Lung (tissue), 11 donors: ENCODE measurements at regions not wholly inside any gene's neighbourhood (a gene's known extent, or its start where the extent isn't known, plus 50 kb on each side); places are given as distances from the start of the nearest gene placed in this dataset.
"Not testable (repeated sequence)": the region's sequence is repeated elsewhere in the genome, so short reads cannot be mapped to it uniquely, and the experiment has no call there.

Source experiments
- ATAC-seq: fragments of 200-7000 bp; cut with Tn5 transposase; one replicate; pipeline ENCODE4 v1.9.1; 2020; ENCODE audit warnings: moderate number of reproducible peaks; ENCODE audit not compliant: insufficient read depth, low FRiP score
- DNase-seq, 3 donors: peaks; one replicate each; pipeline ENCODE4 v3.0.0-alpha.2; 2013 to 2017
- H3K27ac ChIP-seq, 2 donors: one replicate each; pipeline ENCODE4 v1.5.1; 2013; ENCODE audit warnings: mild to moderate bottlenecking in 2 of 2, moderate library complexity in 2 of 2, control low read depth in 1 of 2, inconsistent platforms in 1 of 2, low read depth in 1 of 2, low read length in 1 of 2
- H3K27me3 ChIP-seq, 3 donors: one replicate each; pipeline ENCODE4 v1.5.1; 2013; ENCODE audit warnings: low read length in 2 of 3; ENCODE audit not compliant: control insufficient read depth in 3 of 3, insufficient read depth in 3 of 3
- H3K36me3 ChIP-seq, 4 donors: one replicate each; pipeline ENCODE4 v1.5.1; 2013; ENCODE audit warnings: low read length in 4 of 4, mild to moderate bottlenecking in 1 of 4, moderate library complexity in 1 of 4; ENCODE audit not compliant: control insufficient read depth in 4 of 4, insufficient read depth in 4 of 4
- H3K4me1 ChIP-seq, 5 donors: one replicate each; pipeline ENCODE4 v1.5.1; 2013; ENCODE audit warnings: low read length in 5 of 5, mild to moderate bottlenecking in 2 of 5, moderate library complexity in 1 of 5; ENCODE audit not compliant: control insufficient read depth in 5 of 5, insufficient read depth in 5 of 5
- H3K4me3 ChIP-seq: one replicate; pipeline ENCODE4 v1.5.1; 2013; ENCODE audit warnings: mild to moderate bottlenecking, control low read depth, moderate library complexity
- H3K9ac ChIP-seq, 2 donors: one replicate each; pipeline ENCODE4 v1.5.1; 2013; ENCODE audit warnings: low read length in 2 of 2, control low read depth in 1 of 2; ENCODE audit not compliant: insufficient read depth in 1 of 2
- H3K9me3 ChIP-seq, 4 donors: one replicate each; pipeline ENCODE4 v1.5.1; 2013; ENCODE audit warnings: low read length in 3 of 4, mild to moderate bottlenecking in 1 of 4, moderate library complexity in 1 of 4; ENCODE audit not compliant: control insufficient read depth in 4 of 4, insufficient read depth in 3 of 4
- WGBS, 2 donors: extraction: QIAGEN DNeasy Blood & Tissue Kit; methylation state at CpG; one replicate each; pipeline ENCODE4 v1.1.7; 2013; 5-methylcytosine and 5-hydroxymethylcytosine counted together
- TF ChIP-seq, protein P1 (sequence below): IDR thresholded peaks from 2 replicates; pipeline ENCODE4 v1.5.1; 2012; ENCODE audit warnings: mild to moderate bottlenecking; ENCODE audit errors: control extremely low read depth, extremely low read depth
- donor health status: control.
- donor health status: control.
- donor health status: Bipolar disorder and iron deficiency.
- donor health status: healthy.
- donor health status: DM: yes; HTN: yes; CAD: no.

DNA sequence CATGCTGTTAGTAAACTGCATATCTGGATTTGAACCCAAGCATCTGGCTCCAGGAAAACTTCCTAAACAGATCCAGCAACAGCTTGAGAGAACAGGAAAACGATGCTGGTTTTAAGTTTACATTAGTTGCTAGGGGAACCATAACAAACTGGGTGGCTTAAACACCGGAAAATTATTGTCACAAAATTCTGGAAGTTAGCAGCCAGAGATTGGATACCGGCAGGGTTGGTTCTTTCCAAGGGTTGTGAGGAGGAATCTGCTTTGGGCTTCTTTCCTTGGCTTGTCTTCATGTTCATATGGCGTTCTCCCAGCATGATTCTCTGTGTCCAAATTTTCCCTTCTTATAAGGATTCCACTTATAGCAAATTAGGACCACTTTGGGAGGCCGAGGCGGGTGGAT lies 276.9 kb upstream of the TOM1L1 start:
- TF ChIP-seq, protein P1, sequence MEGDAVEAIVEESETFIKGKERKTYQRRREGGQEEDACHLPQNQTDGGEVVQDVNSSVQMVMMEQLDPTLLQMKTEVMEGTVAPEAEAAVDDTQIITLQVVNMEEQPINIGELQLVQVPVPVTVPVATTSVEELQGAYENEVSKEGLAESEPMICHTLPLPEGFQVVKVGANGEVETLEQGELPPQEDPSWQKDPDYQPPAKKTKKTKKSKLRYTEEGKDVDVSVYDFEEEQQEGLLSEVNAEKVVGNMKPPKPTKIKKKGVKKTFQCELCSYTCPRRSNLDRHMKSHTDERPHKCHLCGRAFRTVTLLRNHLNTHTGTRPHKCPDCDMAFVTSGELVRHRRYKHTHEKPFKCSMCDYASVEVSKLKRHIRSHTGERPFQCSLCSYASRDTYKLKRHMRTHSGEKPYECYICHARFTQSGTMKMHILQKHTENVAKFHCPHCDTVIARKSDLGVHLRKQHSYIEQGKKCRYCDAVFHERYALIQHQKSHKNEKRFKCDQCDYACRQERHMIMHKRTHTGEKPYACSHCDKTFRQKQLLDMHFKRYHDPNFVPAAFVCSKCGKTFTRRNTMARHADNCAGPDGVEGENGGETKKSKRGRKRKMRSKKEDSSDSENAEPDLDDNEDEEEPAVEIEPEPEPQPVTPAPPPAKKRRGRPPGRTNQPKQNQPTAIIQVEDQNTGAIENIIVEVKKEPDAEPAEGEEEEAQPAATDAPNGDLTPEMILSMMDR, result no peak
- Histone ChIP-seq H3K9me3 (peaks cover 0 to under 1% (median 0%) of the 10 kb centered on the region in 4 donors), H3K27ac (no peak overlapping the region), H3K27me3 (no peaks in the 10 kb centered on the region), H3K9ac (no peak overlapping the region), H3K4me3 (no peak overlapping the region), H3K4me1 (no peaks in the 10 kb centered on the region), H3K36me3 (no peaks in the 10 kb centered on the region)
- DNase-seq, result peak in 1 of 3 donors; percentile 0
- 71 to 75% methylated on average over 6 of the region's 6 CpGs for WGBS, 2 donors
- ATAC-seq, result no peak

DNA sequence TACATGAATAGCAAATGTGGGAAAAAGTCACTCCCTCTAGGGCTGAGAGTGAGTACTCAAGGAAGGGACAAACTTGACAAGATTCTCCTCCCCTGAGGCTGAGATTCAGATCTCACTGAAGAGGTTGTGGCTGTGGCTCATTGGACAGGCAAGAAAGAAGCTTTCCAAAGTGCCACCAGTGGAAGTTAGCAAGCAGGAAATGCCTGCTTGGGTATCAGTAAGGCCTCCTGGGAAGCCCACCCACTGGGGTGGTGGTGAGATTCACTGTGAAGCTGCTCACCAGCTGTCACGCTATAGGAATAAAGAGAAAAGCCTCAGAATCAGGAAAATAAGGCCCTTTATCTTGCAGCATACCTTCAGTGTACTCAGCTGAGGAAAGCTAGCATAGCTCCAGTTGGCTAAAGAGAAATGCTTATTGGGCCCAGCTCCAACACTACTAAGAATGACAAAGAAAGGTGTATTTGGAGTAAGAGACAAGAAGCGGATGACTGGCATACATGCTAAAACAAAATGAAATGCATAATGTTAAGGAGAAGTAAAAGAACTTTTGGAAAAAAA lies 274.4 kb upstream of the TOM1L1 start:
- 60 to 65% methylated on average over 2 of the region's 2 CpGs for WGBS, 2 donors
- DNase-seq, result no peak
- Histone ChIP-seq H3K36me3 (no peaks in the 10 kb centered on the region), H3K9ac (no peak overlapping the region), H3K27me3 (no peaks in the 10 kb centered on the region), H3K4me3 (no peak overlapping the region), H3K27ac (no peak overlapping the region), H3K4me1 (no peaks in the 10 kb centered on the region), H3K9me3 (no peaks in the 10 kb centered on the region)
- TF ChIP-seq, protein P1, result no peak
- ATAC-seq, result no peak

DNA sequence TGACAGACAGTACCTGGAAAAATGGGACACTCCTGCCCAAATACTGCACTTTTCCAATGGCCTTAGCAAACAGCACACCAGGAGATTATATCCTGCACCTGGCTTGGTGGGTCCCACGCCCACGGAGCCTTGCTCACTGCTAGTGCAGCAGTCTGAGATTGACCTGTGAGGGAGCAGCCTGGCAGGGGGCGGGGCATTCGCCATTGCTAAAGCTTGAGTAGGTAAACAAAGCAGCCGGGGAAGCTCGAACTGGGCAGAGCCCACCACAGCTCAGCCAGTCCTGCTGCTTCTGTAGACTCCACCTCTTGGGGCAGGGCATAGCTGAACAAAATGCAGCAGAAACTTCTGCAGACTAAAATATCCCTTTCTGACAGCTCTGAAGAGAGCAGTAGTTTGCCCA lies 261.2 kb upstream of the TOM1L1 start:
- not testable (repeated sequence) for H3K9me3 ChIP-seq, DNase-seq, H3K9ac ChIP-seq, H3K4me1 ChIP-seq, H3K36me3 ChIP-seq, H3K4me3 ChIP-seq, H3K27me3 ChIP-seq, H3K27ac ChIP-seq, ATAC-seq
- 88 to 93% methylated on average over 6 of the region's 6 CpGs for WGBS, 2 donors

DNA sequence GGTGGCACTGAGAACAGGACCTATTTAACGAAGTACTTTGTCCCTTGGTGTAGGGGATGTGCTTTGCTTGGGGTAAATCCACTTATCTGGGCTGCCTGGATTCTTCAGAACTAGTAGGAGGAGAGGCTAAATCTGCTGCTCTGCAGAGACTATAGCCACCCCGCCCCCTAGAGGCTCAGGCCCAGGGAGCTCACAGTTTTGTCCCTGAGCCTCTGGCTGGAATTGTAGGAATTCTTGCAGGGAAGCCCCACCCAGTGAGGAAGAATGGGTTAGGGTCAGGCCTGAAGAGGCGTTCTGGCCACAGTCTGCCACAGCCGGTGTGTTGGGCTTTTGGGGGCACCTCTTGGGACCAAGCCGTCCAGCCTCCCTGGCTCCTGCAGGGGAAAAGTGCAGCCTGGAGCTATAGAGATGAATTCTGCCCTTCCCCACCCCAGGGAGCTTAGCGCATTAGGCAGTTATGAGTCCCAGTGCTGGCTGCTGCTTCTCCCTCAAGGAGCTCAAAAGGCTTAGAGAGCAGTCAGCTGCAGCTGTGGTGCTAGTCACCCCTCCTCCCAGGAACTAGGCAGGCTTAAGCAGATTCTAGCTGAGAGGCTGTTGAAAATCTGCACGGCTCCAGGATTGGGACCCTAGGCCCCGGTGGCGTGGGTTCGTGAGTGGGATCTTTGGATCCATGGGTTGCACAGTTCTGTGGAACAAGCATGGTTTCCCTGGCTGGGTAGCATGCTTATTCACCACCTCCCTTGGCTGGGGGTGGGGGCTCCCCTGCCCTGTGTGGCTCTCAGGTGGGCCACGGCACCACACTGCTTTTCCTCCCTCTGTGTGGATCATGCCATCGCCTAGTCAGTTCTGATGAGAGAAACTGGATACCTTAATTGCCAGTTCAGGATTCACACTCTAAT lies 237.4 kb upstream of the TOM1L1 start:
- no peak overlapping the region for H3K9ac ChIP-seq
- H3K27ac ChIP-seq, result no peak overlapping the region
- H3K27me3 ChIP-seq, result no peaks in the 10 kb centered on the region
- 88 to 93% methylated on average over 12 of the region's 12 CpGs for WGBS, 2 donors
- no peaks in the 10 kb centered on the region for H3K4me1 ChIP-seq
- no peak overlapping the region for H3K4me3 ChIP-seq
- H3K36me3 ChIP-seq, result no peaks in the 10 kb centered on the region
- DNase-seq (no peak), ATAC-seq (no peak)
- TF ChIP-seq, protein P1, result no peak
- peaks cover 0 to 5% (median 2%) of the 10 kb centered on the region in 4 donors for H3K9me3 ChIP-seq
